Immature natural killer cell (primary cell): ENCODE measurements at regions not wholly inside any gene's neighbourhood (a gene's known extent, or its start where the extent isn't known, plus 50 kb on each side); places are given as distances from the start of the nearest gene placed in this dataset.

Experiments used
- DNase-seq, 3 donors: peaks; one replicate each; pipeline ENCODE4 v3.0.0; 2022; ENCODE audit warnings: mixed read lengths in 1 of 3
- H3K27ac Mint-ChIP-seq, 6 donors: one replicate each; pipeline ENCODE4 v1.8.0; 2020; ENCODE audit warnings: mixed read lengths in 6 of 6, mild to moderate bottlenecking in 5 of 6, inconsistent platforms in 4 of 6, moderate library complexity in 3 of 6
- H3K27me3 Mint-ChIP-seq, 3 donors: one replicate each; pipeline ENCODE4 v1.8.0; 2020 to 2021; ENCODE audit warnings: low read depth in 3 of 3, mild to moderate bottlenecking in 3 of 3, mixed read lengths in 3 of 3, moderate library complexity in 3 of 3, inconsistent platforms in 1 of 3
- H3K36me3 Mint-ChIP-seq, 3 donors: one replicate each; pipeline ENCODE4 v1.8.0; 2020; ENCODE audit warnings: mixed read lengths in 3 of 3, inconsistent platforms in 2 of 3, mild to moderate bottlenecking in 2 of 3
- H3K4me1 Mint-ChIP-seq, 2 donors: one replicate each; pipeline ENCODE4 v1.8.0; 2020; ENCODE audit warnings: inconsistent platforms in 2 of 2, mild to moderate bottlenecking in 2 of 2, mixed read lengths in 2 of 2, moderate library complexity in 1 of 2
- H3K4me3 Mint-ChIP-seq, 5 donors: one replicate each; pipeline ENCODE4 v1.8.0; 2020; ENCODE audit warnings: mild to moderate bottlenecking in 5 of 5, mixed read lengths in 5 of 5, inconsistent platforms in 3 of 5, moderate library complexity in 3 of 5
- H3K9me3 Mint-ChIP-seq, 6 donors: one replicate each; pipeline ENCODE4 v1.8.0; 2020; ENCODE audit warnings: mild to moderate bottlenecking in 6 of 6, mixed read lengths in 6 of 6, inconsistent platforms in 4 of 6, moderate library complexity in 3 of 6

DNA sequence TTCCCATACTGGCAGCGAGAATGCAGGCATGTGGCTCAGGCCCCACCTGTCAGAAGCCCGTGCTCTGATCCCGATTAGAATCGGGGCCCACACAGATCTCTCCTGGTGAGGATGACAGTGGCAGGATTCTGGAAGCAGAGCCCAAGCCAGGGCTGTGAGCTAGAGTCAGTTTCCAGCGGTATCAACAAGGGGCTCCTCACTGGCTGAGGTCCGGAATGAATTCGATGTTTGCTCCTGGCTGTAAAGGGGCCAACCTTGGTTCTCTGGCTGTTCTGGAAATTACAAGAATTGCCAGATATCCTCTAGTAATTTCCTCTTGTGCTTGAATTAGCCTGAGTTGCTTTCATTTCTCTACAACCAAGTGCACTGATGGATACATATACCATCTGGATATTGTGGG lies 129.1 kb upstream of the SPRY4 start:
- H3K36me3 Mint-ChIP-seq, result peaks cover 3 to 6% (median 5%) of the 10 kb centered on the region in 3 donors
- peaks cover 0 to 11% (median 4%) of the 10 kb centered on the region in 6 donors for H3K9me3 Mint-ChIP-seq
- no peak overlapping the region for H3K4me3 Mint-ChIP-seq
- peaks cover 33 to 36% of the 10 kb centered on the region in 2 donors for H3K4me1 Mint-ChIP-seq
- peaks cover 3 to 5% (median 5%) of the 10 kb centered on the region in 3 donors for H3K27me3 Mint-ChIP-seq
- no peak for DNase-seq
- H3K27ac Mint-ChIP-seq, result no peak overlapping the region

DNA sequence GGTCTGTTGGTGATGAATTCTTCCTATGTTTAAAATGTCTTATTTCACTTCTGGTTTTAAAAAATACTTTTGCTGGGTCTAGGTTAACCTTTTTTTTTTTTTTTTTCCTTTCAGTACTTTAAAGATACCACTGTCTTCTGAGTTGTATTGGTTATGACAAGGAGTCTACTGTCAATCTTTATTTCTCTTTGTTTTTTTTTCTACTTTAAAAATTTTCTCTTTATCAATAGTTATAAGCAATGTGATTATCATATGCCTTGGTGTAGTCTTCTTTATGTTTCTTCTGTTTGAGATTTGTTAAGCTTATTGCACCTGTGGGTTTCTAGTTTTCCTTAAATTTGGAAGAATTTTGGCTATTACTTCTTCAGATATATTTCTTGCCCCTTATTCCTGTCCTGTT lies 125.6 kb upstream of the SPRY4 start:
- H3K4me1 Mint-ChIP-seq, result peaks cover 6 to 8% of the 10 kb centered on the region in 2 donors
- no peak for DNase-seq
- no peak overlapping the region for H3K4me3 Mint-ChIP-seq
- no peak overlapping the region for H3K27ac Mint-ChIP-seq
- peaks cover 3 to 11% (median 8%) of the 10 kb centered on the region in 3 donors for H3K27me3 Mint-ChIP-seq
- H3K36me3 Mint-ChIP-seq, result peaks cover 3 to 13% (median 9%) of the 10 kb centered on the region in 3 donors
- H3K9me3 Mint-ChIP-seq, result peaks cover 0 to 11% (median 5%) of the 10 kb centered on the region in 6 donors

DNA sequence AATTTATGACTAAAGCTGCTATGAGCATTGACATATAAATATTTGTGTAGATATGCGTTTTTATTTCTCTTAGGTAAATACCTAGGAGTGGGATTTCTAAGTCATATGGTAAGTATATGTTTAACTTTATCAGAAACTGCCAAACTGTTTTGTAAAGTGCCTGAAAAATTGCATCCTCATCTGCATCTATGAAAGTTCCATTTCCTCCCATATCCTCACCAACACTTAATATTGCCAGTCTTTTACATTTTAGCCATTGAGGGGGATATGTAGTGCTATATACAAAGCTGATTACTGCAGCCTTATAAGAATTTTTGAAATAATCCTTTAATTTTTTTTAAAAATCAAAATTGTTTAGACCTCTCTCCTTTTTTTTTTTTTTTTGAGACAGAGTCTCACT lies 123.1 kb upstream of the SPRY4 start:
- Mint-ChIP-seq H3K9me3 (peaks cover 0 to 11% (median 5%) of the 10 kb centered on the region in 6 donors), H3K4me3 (no peak overlapping the region)

GRCh38 chr5:142446960-142447279 lies 122.1 kb upstream of the SPRY4 start:
- DNase-seq, result no peak
- no peaks in the 10 kb centered on the region for H3K4me1 Mint-ChIP-seq
- H3K36me3 Mint-ChIP-seq, result peaks cover 3 to 13% (median 9%) of the 10 kb centered on the region in 3 donors
- no peak overlapping the region for H3K27ac Mint-ChIP-seq
- H3K4me3 Mint-ChIP-seq, result no peak overlapping the region
- H3K9me3 Mint-ChIP-seq, result peaks cover 0 to 11% (median 5%) of the 10 kb centered on the region in 6 donors
- peaks cover 5 to 10% (median 6%) of the 10 kb centered on the region in 3 donors for H3K27me3 Mint-ChIP-seq

More for the DNA sequence above, 123.1 kb upstream of the SPRY4 start:
- H3K27me3 Mint-ChIP-seq, result peaks cover 3 to 10% (median 6%) of the 10 kb centered on the region in 3 donors
- no peaks in the 10 kb centered on the region for H3K4me1 Mint-ChIP-seq
- H3K27ac Mint-ChIP-seq, result no peak overlapping the region
- peaks cover 3 to 13% (median 9%) of the 10 kb centered on the region in 3 donors for H3K36me3 Mint-ChIP-seq
- DNase-seq, result no peak

DNA sequence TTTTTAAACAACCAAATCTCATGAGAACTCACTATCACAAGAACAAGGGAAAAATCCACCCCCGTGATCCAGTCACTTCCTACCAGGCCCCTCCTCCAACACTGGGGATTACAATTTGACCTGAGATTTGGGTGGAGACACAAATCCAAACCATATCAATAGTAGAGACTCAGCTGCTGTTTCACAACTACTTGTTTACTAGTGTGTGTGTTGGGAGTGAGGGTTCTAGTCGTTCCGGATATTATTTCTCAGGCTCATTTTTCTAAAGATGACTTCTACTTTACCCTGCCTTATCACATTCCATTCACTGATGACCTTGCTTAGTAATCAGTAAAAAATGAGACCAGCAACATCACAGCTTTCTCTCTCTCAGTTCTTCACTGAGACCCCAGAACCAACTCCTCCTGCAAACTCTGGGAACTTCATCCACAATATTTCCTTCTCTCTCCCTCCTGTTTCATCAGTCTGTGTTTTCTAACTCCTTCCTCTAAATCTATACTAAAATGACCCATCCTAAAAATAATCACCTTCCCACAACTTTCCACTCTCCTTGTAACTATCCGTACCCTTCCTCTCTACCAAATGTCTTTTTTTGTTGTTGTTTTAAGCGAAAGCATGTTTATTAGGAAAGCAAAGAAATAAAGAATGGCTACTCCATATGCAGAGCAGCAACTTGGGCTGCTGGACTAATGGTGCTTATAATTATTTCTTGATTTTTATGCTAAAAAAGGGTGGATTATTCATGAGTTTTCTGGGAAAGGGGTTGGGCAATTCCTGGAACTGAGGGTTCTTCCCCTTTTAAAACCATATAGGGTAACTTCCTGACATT lies 121.5 kb upstream of the SPRY4 start:
- no peak for DNase-seq
- H3K27ac Mint-ChIP-seq, result no peak overlapping the region
- peaks cover 6 to 10% (median 6%) of the 10 kb centered on the region in 3 donors for H3K27me3 Mint-ChIP-seq
- H3K9me3 Mint-ChIP-seq, result peaks cover 0 to 11% (median 5%) of the 10 kb centered on the region in 6 donors
- H3K4me3 Mint-ChIP-seq, result no peak overlapping the region
- H3K4me1 Mint-ChIP-seq, result no peaks in the 10 kb centered on the region
- peaks cover 3 to 13% (median 9%) of the 10 kb centered on the region in 3 donors for H3K36me3 Mint-ChIP-seq

- Mint-ChIP-seq H3K4me3 (no peak overlapping the region), H3K9me3 (peaks cover 0 to 2% (median under 1%) of the 10 kb centered on the region in 6 donors), H3K27ac (no peak overlapping the region), H3K27me3 (peaks cover 6 to 13% (median 9%) of the 10 kb centered on the region in 3 donors), H3K36me3 (peaks cover 0 to 9% (median 7%) of the 10 kb centered on the region in 3 donors), H3K4me1 (peaks cover 0 to 2% of the 10 kb centered on the region in 2 donors)
- no peak for DNase-seq
Measured at GRCh38 chr5:142445266-142445665, 120.4 kb upstream of the SPRY4 start.

DNA sequence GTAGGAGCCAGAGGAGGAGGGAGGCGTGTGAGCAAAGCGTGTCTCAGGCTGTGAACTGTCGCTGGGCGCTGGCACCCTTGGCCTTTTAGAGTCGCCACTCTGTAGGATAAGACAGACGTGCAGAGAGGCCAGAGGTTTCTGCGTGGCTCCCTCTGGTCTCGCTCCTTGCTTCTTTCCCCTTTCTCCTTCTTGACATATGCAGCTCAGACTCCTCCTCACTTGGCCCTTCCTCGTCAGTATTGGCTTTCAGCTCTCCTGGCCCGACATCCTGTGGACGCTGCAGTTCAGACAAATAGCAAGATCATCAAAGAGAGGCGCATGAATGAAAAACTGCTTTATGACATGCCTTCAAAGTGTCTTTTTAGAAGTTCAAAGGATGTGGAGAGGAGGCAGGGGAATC lies 116.8 kb upstream of the SPRY4 start:
- peaks cover 0 to 3% (median 0%) of the 10 kb centered on the region in 3 donors for H3K36me3 Mint-ChIP-seq
- no peak for DNase-seq
- H3K27me3 Mint-ChIP-seq, result peaks cover 3 to 10% (median 5%) of the 10 kb centered on the region in 3 donors
- H3K9me3 Mint-ChIP-seq, result no peaks in the 10 kb centered on the region
- no peak overlapping the region for H3K4me3 Mint-ChIP-seq
- H3K4me1 Mint-ChIP-seq, result peaks cover 2 to 11% of the 10 kb centered on the region in 2 donors
- H3K27ac Mint-ChIP-seq, result peak overlapping the region in 1 of 6 donors; percentile 8

GRCh38 chr5:142439207-142439860 lies 114.5 kb upstream of the SPRY4 start:
- H3K36me3 Mint-ChIP-seq, result no peaks in the 10 kb centered on the region
- H3K27ac Mint-ChIP-seq, result no peak overlapping the region
- peaks cover 2 to 11% of the 10 kb centered on the region in 2 donors for H3K4me1 Mint-ChIP-seq
- peaks cover 3 to 5% (median 4%) of the 10 kb centered on the region in 3 donors for H3K27me3 Mint-ChIP-seq
- DNase-seq, result no peak
- H3K4me3 Mint-ChIP-seq, result no peak overlapping the region
- no peaks in the 10 kb centered on the region for H3K9me3 Mint-ChIP-seq

DNA sequence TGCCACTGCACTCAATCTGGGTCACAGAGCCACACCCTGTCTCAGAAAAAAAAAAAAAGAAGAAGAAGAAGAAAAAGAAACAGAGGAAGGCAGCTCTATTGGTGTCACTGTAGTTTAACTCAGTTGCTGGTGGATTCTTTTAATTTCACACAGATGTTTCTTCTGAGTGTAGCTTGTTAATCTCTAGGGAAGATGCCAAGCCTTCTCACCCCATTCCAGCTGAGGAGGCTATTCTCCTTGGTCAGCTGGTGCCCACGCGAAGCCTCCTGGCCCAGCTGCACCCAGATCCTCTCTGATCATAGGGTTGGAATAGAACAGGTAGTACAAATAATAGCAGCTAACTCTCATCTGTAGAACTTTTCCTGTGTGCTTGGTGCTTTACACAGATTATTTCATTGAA lies 113.8 kb upstream of the SPRY4 start:
- no peak for DNase-seq
- Mint-ChIP-seq H3K4me3 (no peak overlapping the region), H3K27me3 (peaks cover 3 to 5% (median 4%) of the 10 kb centered on the region in 3 donors), H3K36me3 (no peaks in the 10 kb centered on the region), H3K27ac (no peak overlapping the region), H3K4me1 (peaks cover 8 to 18% of the 10 kb centered on the region in 2 donors), H3K9me3 (no peaks in the 10 kb centered on the region)

DNA sequence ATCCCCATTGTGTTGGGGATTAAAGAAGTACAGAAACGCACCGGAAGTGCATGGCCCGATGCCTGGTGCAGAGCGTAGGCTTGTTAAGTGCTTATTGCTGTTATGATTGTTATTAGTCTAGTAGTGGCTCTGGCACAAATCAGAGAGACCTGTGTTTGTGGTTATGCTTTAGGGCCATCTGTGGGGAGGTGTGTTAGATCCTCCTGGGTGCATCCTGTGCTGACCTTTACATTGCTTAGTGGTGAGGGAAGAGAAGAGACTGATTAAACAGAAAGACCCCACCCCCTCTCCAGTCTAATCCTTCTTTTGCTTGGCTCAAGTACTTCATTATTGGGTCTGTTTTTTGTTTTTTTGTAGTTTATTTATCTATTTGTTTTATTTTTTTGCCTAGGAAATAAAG lies 112.7 kb upstream of the SPRY4 start:
- peaks cover 2 to 5% (median 4%) of the 10 kb centered on the region in 3 donors for H3K27me3 Mint-ChIP-seq

GRCh38 chr5:142435410-142436115 lies 110.7 kb upstream of the SPRY4 start:
- peaks cover 35 to 48% of the 10 kb centered on the region in 2 donors for H3K4me1 Mint-ChIP-seq
- no peak for DNase-seq
- H3K4me3 Mint-ChIP-seq, result no peak overlapping the region
- H3K9me3 Mint-ChIP-seq, result no peaks in the 10 kb centered on the region
- H3K27me3 Mint-ChIP-seq, result peaks cover under 1 to 5% (median under 1%) of the 10 kb centered on the region in 3 donors
- H3K27ac Mint-ChIP-seq, result peak overlapping the region in 1 of 6 donors; percentile 4
- H3K36me3 Mint-ChIP-seq, result peaks cover 0 to 3% (median 0%) of the 10 kb centered on the region in 3 donors

More for the DNA sequence above, 112.7 kb upstream of the SPRY4 start:
- Mint-ChIP-seq H3K4me3 (no peak overlapping the region), H3K27ac (peak overlapping the region in 1 of 6 donors; percentile 7), H3K4me1 (peaks cover 18 to 28% of the 10 kb centered on the region in 2 donors), H3K36me3 (no peaks in the 10 kb centered on the region), H3K9me3 (no peaks in the 10 kb centered on the region)
- no peak for DNase-seq

DNA sequence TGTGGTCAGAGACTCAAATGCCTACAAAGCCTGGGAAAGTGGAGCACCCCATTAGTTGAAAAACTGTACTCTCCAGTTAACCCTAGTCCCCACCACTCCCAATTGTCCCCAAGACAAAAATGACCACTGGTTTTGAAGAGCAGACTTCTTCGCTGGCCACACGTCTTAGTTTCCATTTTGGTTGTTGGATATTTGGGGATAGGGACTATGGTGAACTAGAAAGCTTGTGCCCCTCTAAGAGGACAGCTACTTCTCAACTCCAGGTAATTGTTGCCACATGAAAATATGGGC lies 109.4 kb upstream of the SPRY4 start:
- peaks cover 35 to 48% of the 10 kb centered on the region in 2 donors for H3K4me1 Mint-ChIP-seq
- no peak for DNase-seq
- H3K4me3 Mint-ChIP-seq, result no peak overlapping the region
- H3K9me3 Mint-ChIP-seq, result no peaks in the 10 kb centered on the region
- peak overlapping the region in 3 of 6 donors; percentile 35 to 95 (median 71) for H3K27ac Mint-ChIP-seq
- H3K27me3 Mint-ChIP-seq, result peaks cover 0 to 5% (median 0%) of the 10 kb centered on the region in 3 donors
- H3K36me3 Mint-ChIP-seq, result peaks cover 0 to 3% (median 0%) of the 10 kb centered on the region in 3 donors

DNA sequence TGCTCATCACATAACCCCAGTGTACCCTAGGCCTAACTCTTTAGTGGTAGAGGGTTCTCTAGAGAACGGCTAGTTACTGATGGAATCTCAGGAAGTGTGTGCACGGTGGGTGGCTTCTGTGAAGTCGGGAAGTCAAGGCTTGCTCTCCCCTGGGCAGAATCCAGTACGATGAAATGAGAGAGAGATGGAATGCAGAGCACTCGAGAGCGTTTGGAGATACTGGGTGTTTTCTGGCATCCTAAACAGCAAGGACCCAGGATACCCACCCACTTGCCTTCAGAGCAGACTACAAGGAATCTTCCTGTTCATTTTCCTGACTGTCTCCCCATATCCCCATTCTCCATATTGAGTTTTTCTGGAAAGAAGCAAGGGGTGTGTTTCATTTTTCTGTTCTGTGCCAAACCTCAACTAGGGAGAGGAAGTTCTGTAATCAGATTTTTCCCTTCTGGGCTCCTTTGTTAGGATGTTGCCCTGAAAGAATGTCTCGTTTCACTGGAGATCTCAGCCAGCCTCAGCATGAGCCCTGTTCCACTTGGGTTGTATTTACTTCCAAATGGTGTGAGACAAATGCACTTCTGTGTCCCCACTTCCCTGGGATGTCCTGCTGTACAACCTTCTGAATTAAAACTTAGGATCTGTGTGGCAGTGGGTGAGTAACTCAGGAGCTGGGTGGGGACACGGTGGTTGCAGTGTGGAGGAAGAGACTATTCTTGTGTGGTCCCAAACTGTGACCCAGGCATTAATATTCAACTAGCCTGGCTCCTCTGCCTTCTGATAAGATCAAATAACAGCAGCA lies 108.9 kb upstream of the SPRY4 start:
- H3K9me3 Mint-ChIP-seq, result no peaks in the 10 kb centered on the region
- peak overlapping the region; percentile 35 to 98 (median 90) for H3K27ac Mint-ChIP-seq
- peak overlapping the region; percentile 64 to 83 (median 81) for H3K4me3 Mint-ChIP-seq
- H3K36me3 Mint-ChIP-seq, result peaks cover 0 to 3% (median 0%) of the 10 kb centered on the region in 3 donors
- H3K27me3 Mint-ChIP-seq, result peaks cover 0 to 5% (median 0%) of the 10 kb centered on the region in 3 donors
- peaks cover 35 to 44% of the 10 kb centered on the region in 2 donors for H3K4me1 Mint-ChIP-seq
- DNase-seq, result no peak
